Activated CD8-positive, alpha-beta T cell treated with anti-CD3 and anti-CD28 coated beads for 36 hours (primary cell): ENCODE measurements at regions not wholly inside any gene's neighbourhood (a gene's known extent, or its start where the extent isn't known, plus 50 kb on each side); places are given as distances from the start of the nearest gene placed in this dataset.
"Not testable (repeated sequence)": the region's sequence is repeated elsewhere in the genome, so short reads cannot be mapped to it uniquely, and the experiment has no call there.

Experiments
- ATAC-seq: fragments of 200-7000 bp; cut with Tn5 transposase; one replicate; pipeline ENCODE4 v1.10.0; 2021; ENCODE audit warnings: mild to moderate bottlenecking, moderate library complexity
- CTCF ChIA-PET: fragments of 350-600 bp; sonication (Branson Sonifier 250); formaldehyde crosslinking; loops from one replicate; lab custom pipeline; 2021; ENCODE audit warnings: antibody characterized with exemption; lab: Charles Lee
- POLR2A ChIA-PET: fragments of 350-600 bp; sonication (Branson Sonifier 250); formaldehyde crosslinking; loops from one replicate; lab custom pipeline; 2021; ENCODE audit warnings: antibody characterized with exemption; lab: Charles Lee
- DNase-seq: peaks from one replicate; pipeline ENCODE4 v3.0.0-alpha.2; 2020
- H3K27ac Mint-ChIP-seq: one replicate; pipeline ENCODE4 v1.8.0; 2021; ENCODE audit warnings: mild to moderate bottlenecking, mixed read lengths
- H3K27me3 Mint-ChIP-seq: one replicate; pipeline ENCODE4 v1.8.0; 2021; ENCODE audit warnings: mixed read lengths
- H3K36me3 Mint-ChIP-seq: one replicate; pipeline ENCODE4 v1.8.0; 2021; ENCODE audit warnings: low read depth, mixed read lengths
- H3K4me1 Mint-ChIP-seq: one replicate; pipeline ENCODE4 v1.8.0; 2021; ENCODE audit warnings: low read depth, mixed read lengths
- H3K4me3 Mint-ChIP-seq: one replicate; pipeline ENCODE4 v1.8.0; 2021; ENCODE audit warnings: mild to moderate bottlenecking, moderate library complexity, mixed read lengths
- H3K9me3 Mint-ChIP-seq: one replicate; pipeline ENCODE4 v1.8.0; 2021; ENCODE audit warnings: mixed read lengths
- intact Hi-C: fragments of 100-400 bp; cut with micrococcal nuclease; formaldehyde crosslinking; loops from one replicate; pipeline ENCODE4 v1.10.0; 2022
- TF ChIP-seq, protein P1 (sequence below): fragments of 200-600 bp; IDR thresholded peaks from one replicate; pipeline ENCODE4 v1.8.0; 2022; ENCODE audit warnings: antibody characterized with exemption, mild to moderate bottlenecking

DNA sequence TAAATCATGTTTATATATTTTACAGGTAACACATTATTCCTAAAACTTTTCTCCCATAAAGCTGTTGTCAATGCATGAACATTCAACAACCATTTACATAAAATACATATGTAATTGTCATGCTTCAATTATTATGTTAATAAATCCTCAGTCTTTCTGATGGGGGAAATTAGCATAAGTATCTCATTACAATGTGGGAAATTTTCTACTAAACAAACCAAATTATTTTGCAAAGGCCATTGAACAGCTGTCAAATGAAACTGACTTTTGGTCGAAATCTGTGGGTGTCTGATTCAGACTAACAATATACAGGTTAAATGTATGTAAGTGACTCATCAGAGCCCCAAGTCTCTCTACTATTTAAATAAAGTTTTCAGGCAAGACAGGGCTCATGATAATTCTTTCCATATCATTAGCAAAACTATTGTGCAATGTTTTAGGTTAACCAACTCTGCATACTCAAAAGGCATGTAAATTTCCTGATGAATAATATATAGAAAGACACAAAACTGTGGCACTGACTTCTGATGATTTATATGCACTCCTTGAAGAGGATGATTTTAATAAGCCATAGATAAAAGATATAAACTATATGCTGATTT lies 795.3 kb upstream of the AADAT start:
- CTCF ChIA-PET: no interaction called here
- Mint-ChIP-seq H3K36me3 (no peaks in the 10 kb centered on the region), H3K4me1 (no peaks in the 10 kb centered on the region), H3K9me3 (no peaks in the 10 kb centered on the region), H3K27ac (no peak overlapping the region), H3K27me3 (no peaks in the 10 kb centered on the region), H3K4me3 (no peak overlapping the region)
- no peak for DNase-seq
- intact Hi-C loops: no loop called here
- TF ChIP-seq, protein P1, sequence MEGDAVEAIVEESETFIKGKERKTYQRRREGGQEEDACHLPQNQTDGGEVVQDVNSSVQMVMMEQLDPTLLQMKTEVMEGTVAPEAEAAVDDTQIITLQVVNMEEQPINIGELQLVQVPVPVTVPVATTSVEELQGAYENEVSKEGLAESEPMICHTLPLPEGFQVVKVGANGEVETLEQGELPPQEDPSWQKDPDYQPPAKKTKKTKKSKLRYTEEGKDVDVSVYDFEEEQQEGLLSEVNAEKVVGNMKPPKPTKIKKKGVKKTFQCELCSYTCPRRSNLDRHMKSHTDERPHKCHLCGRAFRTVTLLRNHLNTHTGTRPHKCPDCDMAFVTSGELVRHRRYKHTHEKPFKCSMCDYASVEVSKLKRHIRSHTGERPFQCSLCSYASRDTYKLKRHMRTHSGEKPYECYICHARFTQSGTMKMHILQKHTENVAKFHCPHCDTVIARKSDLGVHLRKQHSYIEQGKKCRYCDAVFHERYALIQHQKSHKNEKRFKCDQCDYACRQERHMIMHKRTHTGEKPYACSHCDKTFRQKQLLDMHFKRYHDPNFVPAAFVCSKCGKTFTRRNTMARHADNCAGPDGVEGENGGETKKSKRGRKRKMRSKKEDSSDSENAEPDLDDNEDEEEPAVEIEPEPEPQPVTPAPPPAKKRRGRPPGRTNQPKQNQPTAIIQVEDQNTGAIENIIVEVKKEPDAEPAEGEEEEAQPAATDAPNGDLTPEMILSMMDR: no peak
- POLR2A ChIA-PET: no interaction called here
- ATAC-seq: no peak

DNA sequence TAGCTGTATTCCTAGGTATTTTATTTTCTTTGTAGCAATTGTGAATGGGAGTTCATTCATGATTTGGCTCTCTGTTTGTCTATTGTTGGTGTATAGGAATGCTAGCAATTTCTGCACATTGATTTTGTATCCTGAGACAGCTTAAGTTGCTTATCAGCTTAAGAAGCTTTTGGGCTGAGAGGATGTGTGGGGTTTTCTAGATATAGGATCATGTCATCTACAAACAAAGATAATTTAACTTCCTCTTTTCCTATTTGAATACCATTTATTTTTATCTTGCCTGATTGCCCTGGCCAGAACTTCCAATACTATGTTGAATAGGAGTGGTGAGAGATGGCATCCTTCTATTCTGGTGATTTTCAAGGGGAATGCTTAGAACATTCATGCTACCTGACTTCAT lies 791.9 kb upstream of the AADAT start:
- H3K4me3 Mint-ChIP-seq, CTCF ChIA-PET, H3K4me1 Mint-ChIP-seq, POLR2A ChIA-PET, DNase-seq, H3K27ac Mint-ChIP-seq, ATAC-seq, H3K36me3 Mint-ChIP-seq, intact Hi-C loops, H3K9me3 Mint-ChIP-seq, H3K27me3 Mint-ChIP-seq: not testable (repeated sequence)

DNA sequence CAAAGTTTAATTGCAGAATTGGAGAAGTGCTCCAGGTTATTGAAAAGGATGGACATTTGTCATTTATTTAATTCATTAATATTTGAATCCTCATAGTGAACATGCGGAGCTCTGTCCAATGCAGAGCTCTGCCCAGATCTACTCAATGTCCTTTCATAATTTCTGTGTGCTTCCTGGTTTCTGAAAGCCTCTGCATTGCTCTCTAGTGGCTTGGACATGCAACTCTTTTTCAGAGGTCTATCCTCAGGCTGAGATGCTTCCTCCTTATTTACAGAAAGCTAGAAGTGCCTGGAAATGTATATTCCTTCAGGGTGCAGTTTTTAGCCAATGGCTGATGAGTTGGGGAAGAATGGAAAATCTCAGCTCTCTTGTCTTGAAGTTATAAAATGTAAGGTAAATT lies 786.1 kb upstream of the AADAT start:
- Mint-ChIP-seq H3K27ac (no peak overlapping the region), H3K9me3 (peaks cover 4% of the 10 kb centered on the region)
- CTCF ChIA-PET: no interaction called here

DNA sequence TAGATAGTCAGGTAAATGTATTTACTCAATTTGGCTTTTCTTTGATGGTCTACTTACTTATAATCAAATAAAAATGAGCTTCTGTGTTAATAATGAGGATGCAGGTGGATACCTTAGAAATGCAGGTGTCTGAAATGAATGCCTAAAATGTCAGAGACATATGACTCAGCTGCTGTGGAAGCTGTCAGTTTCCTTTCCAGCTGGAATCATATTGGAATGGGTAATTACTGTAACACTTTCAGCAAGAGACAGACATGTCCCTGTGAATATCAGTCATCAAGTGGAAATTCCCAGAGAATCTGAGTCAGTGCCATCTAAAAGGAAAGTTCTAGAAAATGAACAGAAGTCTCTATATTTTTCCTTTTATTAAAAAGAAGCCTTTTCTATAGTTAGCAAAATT lies 783.0 kb upstream of the AADAT start:
- H3K36me3 Mint-ChIP-seq: no peaks in the 10 kb centered on the region
- H3K9me3 Mint-ChIP-seq: peaks cover 8% of the 10 kb centered on the region
- ChIA-PET POLR2A (no interaction called here), CTCF (no interaction called here)
- DNase-seq (no peak), ATAC-seq (no peak)
- H3K4me3 Mint-ChIP-seq: no peak overlapping the region
- no peak overlapping the region for H3K27ac Mint-ChIP-seq
- H3K4me1 Mint-ChIP-seq: no peaks in the 10 kb centered on the region
- TF ChIP-seq, protein P1: no peak
- intact Hi-C loops: no loop called here
- H3K27me3 Mint-ChIP-seq: no peaks in the 10 kb centered on the region

More for the DNA sequence above, 786.1 kb upstream of the AADAT start:
- TF ChIP-seq, protein P1: no peak
- DNase-seq: no peak
- H3K4me1 Mint-ChIP-seq: no peaks in the 10 kb centered on the region
- no peaks in the 10 kb centered on the region for H3K36me3 Mint-ChIP-seq
- no peaks in the 10 kb centered on the region for H3K27me3 Mint-ChIP-seq
- ATAC-seq: no peak
- H3K4me3 Mint-ChIP-seq: no peak overlapping the region
- intact Hi-C loops: no loop called here
- POLR2A ChIA-PET: interaction anchor here (0.6 kb wide), 1 partner anchor 70 kb away, joined by 3 read pairs; no protein-coding TSS in a partner anchor

DNA sequence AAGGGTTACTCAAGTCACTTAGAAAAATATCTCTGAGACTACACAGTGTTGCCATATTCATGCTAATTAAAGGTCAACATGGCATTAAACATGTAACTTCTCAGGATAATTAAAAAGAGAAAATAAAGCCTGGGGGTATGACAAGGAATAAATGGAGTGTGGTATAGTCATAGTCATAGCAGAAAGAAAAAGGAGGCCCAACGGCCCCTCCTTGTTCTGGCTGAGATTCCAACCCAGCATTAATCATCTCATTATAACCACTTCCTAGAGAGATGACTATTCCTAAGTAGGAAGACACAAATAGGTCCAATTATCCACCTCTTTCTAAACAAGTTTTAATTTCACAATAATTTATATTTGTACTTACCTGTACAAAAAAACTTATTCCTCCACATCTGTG lies 778.4 kb upstream of the AADAT start:
- H3K36me3 Mint-ChIP-seq: no peaks in the 10 kb centered on the region
- ChIA-PET CTCF (no interaction called here), POLR2A (no interaction called here)
- intact Hi-C loops: no loop called here
- no peaks in the 10 kb centered on the region for H3K27me3 Mint-ChIP-seq
- ATAC-seq (no peak), DNase-seq (no peak)
- H3K9me3 Mint-ChIP-seq: peaks cover 5% of the 10 kb centered on the region
- H3K4me3 Mint-ChIP-seq: no peak overlapping the region
- H3K27ac Mint-ChIP-seq: no peak overlapping the region
- TF ChIP-seq, protein P1: no peak
- H3K4me1 Mint-ChIP-seq: no peaks in the 10 kb centered on the region
